Gastroesophageal sphincter (tissue), 3 donors: ENCODE measurements at regions not wholly inside any gene's neighbourhood (a gene's known extent, or its start where the extent isn't known, plus 50 kb on each side); places are given as distances from the start of the nearest gene placed in this dataset.

Experiments
- CTCF ChIP-seq, 4 experiments: fragments of 200-600 bp in 2 of 4; fragments of 450-650 bp in 2 of 4; sonication (generic) in 1 of 4; IDR thresholded peaks; one replicate each; pipeline ENCODE4 v1.5.1; 2017 to 2019; ENCODE audit warnings: antibody characterized with exemption in 4 of 4, mild to moderate bottlenecking in 2 of 4, moderate library complexity in 2 of 4
- EP300 ChIP-seq: sonication (generic); formaldehyde crosslinking; IDR thresholded peaks from one replicate; pipeline ENCODE4 v1.6.1; 2017; ENCODE audit warnings: antibody characterized with exemption, mild to moderate bottlenecking
- POLR2A ChIP-seq, 2 donors: fragments of 450-650 bp; IDR thresholded peaks; one replicate each; pipeline ENCODE4 v1.6.1; 2017; ENCODE audit warnings: antibody characterized with exemption in 2 of 2, mild to moderate bottlenecking in 2 of 2, moderate library complexity in 1 of 2
- POLR2AphosphoS5 ChIP-seq: sonication (generic); formaldehyde crosslinking; IDR thresholded peaks from one replicate; pipeline ENCODE4 v1.6.1; 2017; ENCODE audit warnings: antibody characterized with exemption

- TF ChIP-seq POLR2A (IDR thresholded peaks at IDR 0.05): no peak
- TF ChIP-seq CTCF (IDR thresholded peaks at IDR 0.05): no peak
- no peak for TF ChIP-seq POLR2AphosphoS5
- no peak for TF ChIP-seq EP300
These were observed 143.4 kb upstream of the CPSF6 start for GRCh38 chr12:69095765-69096477.
